HFFc6 (cell line): ENCODE measurements at regions not wholly inside any gene's neighbourhood (a gene's known extent, or its start where the extent isn't known, plus 50 kb on each side); places are given as distances from the start of the nearest gene placed in this dataset.

Experiments
- DNase-seq: peaks from one replicate; pipeline ENCODE4 v3.0.0-alpha.2; 2018
- H3K27ac Mint-ChIP-seq: 2 replicates; pipeline ENCODE4 v1.8.0; 2020; ENCODE audit warnings: mild to moderate bottlenecking, mixed read lengths
- H3K27me3 Mint-ChIP-seq: 2 replicates; pipeline ENCODE4 v1.8.0; 2021; ENCODE audit warnings: mild to moderate bottlenecking, moderate library complexity, mixed read lengths; ENCODE audit not compliant: insufficient read depth
- H3K36me3 Mint-ChIP-seq: 2 replicates; pipeline ENCODE4 v1.8.0; 2021; ENCODE audit warnings: low read depth, mixed read lengths
- H3K4me1 Mint-ChIP-seq: 2 replicates; pipeline ENCODE4 v1.8.0; 2020; ENCODE audit warnings: low read depth, mixed read lengths
- H3K4me3 Mint-ChIP-seq: 2 replicates; pipeline ENCODE4 v1.8.0; 2020; ENCODE audit warnings: mild to moderate bottlenecking, moderate library complexity, mixed read lengths
- H3K9me3 Mint-ChIP-seq: 2 replicates; pipeline ENCODE4 v1.8.0; 2020; ENCODE audit warnings: mild to moderate bottlenecking, mixed read lengths
- CTCF ChIP-seq: fragments of 200-600 bp; sonication (generic); IDR thresholded peaks from 2 replicates; pipeline ENCODE4 v1.5.0; 2021; ENCODE audit warnings: antibody characterized with exemption, mild to moderate bottlenecking

GRCh38 chr6:105920071-105920470 lies 166.1 kb upstream of the PRDM1 start:
- Mint-ChIP-seq H3K4me3 (no peak overlapping the region), H3K36me3 (no peaks in the 10 kb centered on the region), H3K27ac (no peak overlapping the region), H3K9me3 (no peaks in the 10 kb centered on the region), H3K27me3 (peaks cover 2% of the 10 kb centered on the region; the same call in 1 of the 2 replicates), H3K4me1 (peaks cover 9% of the 10 kb centered on the region)
- no peak for DNase-seq
- no peak for TF ChIP-seq CTCF

- Mint-ChIP-seq H3K27me3 (peaks cover 2% of the 10 kb centered on the region; the same call in 1 of the 2 replicates), H3K9me3 (no peaks in the 10 kb centered on the region), H3K36me3 (no peaks in the 10 kb centered on the region), H3K27ac (no peak overlapping the region), H3K4me3 (no peak overlapping the region), H3K4me1 (peaks cover 9% of the 10 kb centered on the region)
- DNase-seq: no peak
- TF ChIP-seq CTCF: no peak
Measured at GRCh38 chr6:105917038-105917695, 169.0 kb upstream of the PRDM1 start.

GRCh38 chr6:105911106-105911629 lies 175.0 kb upstream of the PRDM1 start:
- Mint-ChIP-seq H3K4me3 (no peak overlapping the region), H3K36me3 (no peaks in the 10 kb centered on the region), H3K27me3 (no peaks in the 10 kb centered on the region; the same call in 1 of the 2 replicates), H3K9me3 (no peaks in the 10 kb centered on the region), H3K4me1 (no peaks in the 10 kb centered on the region), H3K27ac (no peak overlapping the region)
- no peak for TF ChIP-seq CTCF
- no peak for DNase-seq

- no peak for DNase-seq
- H3K9me3 Mint-ChIP-seq: no peaks in the 10 kb centered on the region
- H3K27me3 Mint-ChIP-seq: no peaks in the 10 kb centered on the region; the same call in 1 of the 2 replicates
- H3K36me3 Mint-ChIP-seq: no peaks in the 10 kb centered on the region
- no peak overlapping the region for H3K27ac Mint-ChIP-seq
- no peak for TF ChIP-seq CTCF
- H3K4me3 Mint-ChIP-seq: no peak overlapping the region
- H3K4me1 Mint-ChIP-seq: no peaks in the 10 kb centered on the region
Measured at GRCh38 chr6:105909106-105909505, 177.0 kb upstream of the PRDM1 start.

- no peaks in the 10 kb centered on the region; the same call in 1 of the 2 replicates for H3K27me3 Mint-ChIP-seq
- peaks cover 9% of the 10 kb centered on the region for H3K4me1 Mint-ChIP-seq
- no peak overlapping the region for H3K4me3 Mint-ChIP-seq
- no peak for DNase-seq
- H3K9me3 Mint-ChIP-seq: no peaks in the 10 kb centered on the region
- no peak overlapping the region for H3K27ac Mint-ChIP-seq
- H3K36me3 Mint-ChIP-seq: no peaks in the 10 kb centered on the region
- TF ChIP-seq CTCF: no peak
Measured at GRCh38 chr6:105907991-105908390, 178.1 kb upstream of the PRDM1 start.
